ENCODE measurements at regions not wholly inside any gene's neighbourhood (a gene's known extent, or its start where the extent isn't known, plus 50 kb on each side); places are given as distances from the start of the nearest gene placed in this dataset.

GRCh38 chr10:118904286-118904685 is 125.2 kb upstream of the NANOS1 start:
- no peaks in the 10 kb centered on the region for H3K36me3 ChIP-seq
- H3K27ac ChIP-seq (replicated peaks in 1 of 4) = no peak overlapping the region
- H3K4me3 ChIP-seq = no peak overlapping the region
- DNase-seq (ENCODE audit: extremely low spot score) = no peak
- WGBS = 45% methylated on average over 8 of the region's 8 CpGs
- H3K4me1 ChIP-seq = peaks cover 0 to 6% (median 0%) of the 10 kb centered on the region in 4 donors
- no peaks in the 10 kb centered on the region for H3K27me3 ChIP-seq
- intact Hi-C loops (cut with DNase I) = no loop called here
- no peaks in the 10 kb centered on the region for H3K9me3 ChIP-seq
- TF ChIP-seq POLR2AphosphoS5 (IDR thresholded peaks at IDR 0.05) (no peak), EP300 (IDR thresholded peaks at IDR 0.05) (no peak)

GRCh38 chr10:118907051-118907450 is 122.5 kb upstream of the NANOS1 start:
- DNase-seq (ENCODE audit: extremely low spot score) = no peak
- intact Hi-C loops (cut with DNase I) = no loop called here

GRCh38 chr10:118908557-118909256 is 120.8 kb upstream of the NANOS1 start:
- H3K36me3 ChIP-seq = no peaks in the 10 kb centered on the region
- H3K27ac ChIP-seq (replicated peaks in 1 of 4) = no peak overlapping the region
- H3K4me1 ChIP-seq = peaks cover 8 to 14% (median 10%) of the 10 kb centered on the region in 4 donors
- DNase-seq (ENCODE audit: extremely low spot score) = no peak
- H3K9me3 ChIP-seq = no peaks in the 10 kb centered on the region
- WGBS = 69% methylated on average over 10 of the region's 16 CpGs
- no peak for TF ChIP-seq EP300 (IDR thresholded peaks at IDR 0.05)
- TF ChIP-seq CTCF (IDR thresholded peaks at IDR 0.05) = no peak
- no peak for TF ChIP-seq POLR2AphosphoS5 (IDR thresholded peaks at IDR 0.05)
- no peak for TF ChIP-seq POLR2A (IDR thresholded peaks at IDR 0.05; ENCODE audit: low read depth)
- intact Hi-C loops (cut with DNase I) = no loop called here
- no peaks in the 10 kb centered on the region for H3K27me3 ChIP-seq
- no peak overlapping the region for H3K4me3 ChIP-seq

More at GRCh38 chr10:118907051-118907450, 122.5 kb upstream of the NANOS1 start:
- H3K4me3 ChIP-seq = no peak overlapping the region
- no peaks in the 10 kb centered on the region for H3K27me3 ChIP-seq
- no peak overlapping the region for H3K27ac ChIP-seq (replicated peaks in 1 of 4)
- H3K4me1 ChIP-seq = peaks cover 0 to 8% (median 0%) of the 10 kb centered on the region in 4 donors
- H3K9me3 ChIP-seq = no peaks in the 10 kb centered on the region
- TF ChIP-seq EP300 (IDR thresholded peaks at IDR 0.05) (no peak), CTCF (IDR thresholded peaks at IDR 0.05) (no peak), POLR2A (IDR thresholded peaks at IDR 0.05; ENCODE audit: low read depth) (no peak), POLR2AphosphoS5 (IDR thresholded peaks at IDR 0.05) (no peak)
- H3K36me3 ChIP-seq = no peaks in the 10 kb centered on the region
- WGBS = 94% methylated on average over 5 of the region's 5 CpGs

- no peaks in the 10 kb centered on the region for H3K36me3 ChIP-seq
- DNase-seq (ENCODE audit: extremely low spot score) = peak; percentile 78
- H3K27me3 ChIP-seq = no peaks in the 10 kb centered on the region
- no peaks in the 10 kb centered on the region for H3K9me3 ChIP-seq
- no peak overlapping the region for H3K4me3 ChIP-seq
- peaks cover 8 to 18% (median 11%) of the 10 kb centered on the region in 4 donors for H3K4me1 ChIP-seq
- 84% methylated on average over 7 of the region's 7 CpGs for WGBS
- TF ChIP-seq POLR2A (IDR thresholded peaks at IDR 0.05; ENCODE audit: low read depth) = no peak
- TF ChIP-seq EP300 (IDR thresholded peaks at IDR 0.05) = no peak
- TF ChIP-seq POLR2AphosphoS5 (IDR thresholded peaks at IDR 0.05) = no peak
- TF ChIP-seq CTCF (IDR thresholded peaks at IDR 0.05) = no peak
- intact Hi-C loops (cut with DNase I) = no loop called here
- no peak overlapping the region for H3K27ac ChIP-seq (replicated peaks in 1 of 4)
Observed at GRCh38 chr10:118910702-118911101, 118.8 kb upstream of the NANOS1 start.

- 59% methylated on average over 5 of the region's 5 CpGs for WGBS
- Histone ChIP-seq H3K27ac (replicated peaks in 1 of 4) (no peak overlapping the region), H3K4me3 (no peak overlapping the region), H3K36me3 (no peaks in the 10 kb centered on the region), H3K9me3 (no peaks in the 10 kb centered on the region), H3K27me3 (no peaks in the 10 kb centered on the region), H3K4me1 (peaks cover 8 to 18% (median 11%) of the 10 kb centered on the region in 4 donors)
- peak; percentile 74 for DNase-seq (ENCODE audit: extremely low spot score)
- intact Hi-C loops (cut with DNase I) = no loop called here
- TF ChIP-seq CTCF (IDR thresholded peaks at IDR 0.05) (no peak), EP300 (IDR thresholded peaks at IDR 0.05) (no peak), POLR2A (IDR thresholded peaks at IDR 0.05; ENCODE audit: low read depth) (no peak), POLR2AphosphoS5 (IDR thresholded peaks at IDR 0.05) (no peak)
Observed at GRCh38 chr10:118911363-118911762, 118.2 kb upstream of the NANOS1 start.
